GM12878 (cell line): ENCODE measurements at regions not wholly inside any gene's neighbourhood (a gene's known extent, or its start where the extent isn't known, plus 50 kb on each side); places are given as distances from the start of the nearest gene placed in this dataset.

Experiments used
- ATAC-seq: fragments of 200-7000 bp; cut with Tn5 transposase; 3 replicates; pipeline ENCODE4 v1.9.1; 2020; ENCODE audit warnings: mild to moderate bottlenecking, moderate library complexity
- BruUV-seq: library from RNA; stranded (reverse); fragments of 400-500 nt; replicated peaks from 2 replicates; lab custom pipeline; 2021; lab: Mats Ljungman, UMichigan
- CTCF ChIA-PET: fragments of 300-600 bp; sonication (Branson Sonifier 250); formaldehyde crosslinking; extraction: SDS; loops from one replicate; lab custom pipeline; 2021; ENCODE audit warnings: inconsistent platforms; lab: Yijun Ruan, JAX
- POLR2A ChIA-PET: fragments of 350-600 bp; formaldehyde crosslinking; extraction: SDS; loops from one replicate; lab custom pipeline; 2021; ENCODE audit warnings: inconsistent platforms; lab: Charles Lee
- RAD21 ChIA-PET: fragments of 300-600 bp; sonication (Branson Sonifier 250); formaldehyde crosslinking; loops from one replicate; lab custom pipeline; 2023; ENCODE audit warnings: antibody characterized with exemption; ENCODE audit not compliant: unreplicated experiment; lab: Charles Lee
- SMC1A ChIA-PET: fragments of 300-600 bp; sonication (Branson Sonifier 250); formaldehyde crosslinking; loops from one replicate; lab custom pipeline; 2023; ENCODE audit not compliant: unreplicated experiment, uncharacterized antibody; lab: Charles Lee
- DNase-seq: peaks from one replicate; pipeline ENCODE4 v3.0.0-alpha.2; 2011; ENCODE audit warnings: low read depth, low spot score
- FAIRE-seq: peaks from 3 replicates; lab custom pipeline; 2011; peaks lifted over from hg19 to GRCh38; lab: Jason Lieb, UNC
- H2AFZ ChIP-seq: 2 replicates; pipeline ENCODE4 v1.6.0; 2011; ENCODE audit warnings: low read depth, low read length, control low read depth; ENCODE audit not compliant: control insufficient read depth
- H3K27ac ChIP-seq: 2 replicates; pipeline ENCODE4 v1.5.1; 2011; ENCODE audit warnings: control low read depth; ENCODE audit not compliant: control insufficient read depth, insufficient read depth
- H3K27me3 ChIP-seq, 2 experiments: replicated peaks in 1 of 2; 2 replicates each; pipeline versions ENCODE4 v1.6.0 to v1.6.1; 2011; ENCODE audit warnings: low read length in 1 of 2; ENCODE audit not compliant: control insufficient read depth in 2 of 2, insufficient read depth in 2 of 2
- H3K36me3 ChIP-seq, 2 experiments: 2 replicates each; pipeline ENCODE4 v1.5.1; 2011; ENCODE audit warnings: low read length in 1 of 2; ENCODE audit not compliant: control insufficient read depth in 2 of 2, insufficient read depth in 2 of 2
- H3K4me1 ChIP-seq: 2 replicates; pipeline ENCODE4 v1.6.1; 2011; ENCODE audit warnings: mild to moderate bottlenecking, low read length, moderate library complexity, mixed read lengths; ENCODE audit not compliant: control insufficient read depth, insufficient read depth
- H3K4me2 ChIP-seq: 2 replicates; pipeline ENCODE4 v1.6.0; 2011; ENCODE audit warnings: control low read depth; ENCODE audit not compliant: control insufficient read depth, insufficient read depth
- H3K4me3 ChIP-seq: fragments of 200-600 bp; sonication (generic); 2 replicates; pipeline ENCODE4 v1.5.1; 2016
- H3K79me2 ChIP-seq: 2 replicates; pipeline ENCODE4 v1.6.0; 2011; ENCODE audit warnings: low read length; ENCODE audit not compliant: control insufficient read depth, insufficient read depth
- H3K9ac ChIP-seq: 2 replicates; pipeline ENCODE4 v1.8.0; 2011; ENCODE audit warnings: low read length, control low read depth, mixed read lengths; ENCODE audit not compliant: control insufficient read depth, insufficient read depth
- H3K9me3 ChIP-seq: replicated peaks from 3 replicates; pipeline ENCODE4 v1.5.1; 2011; ENCODE audit warnings: mild to moderate bottlenecking, low read length; ENCODE audit not compliant: control insufficient read depth, insufficient read depth
- H4K20me1 ChIP-seq: 2 replicates; pipeline ENCODE4 v1.6.0; 2011; ENCODE audit not compliant: control insufficient read depth, insufficient read depth
- WGBS: methylation state at CpG from one replicate; pipeline ENCODE4 v1.1.6; 2016; ENCODE audit warnings: low lambda C conversion rate; ENCODE audit not compliant: insufficient replicate concordance, insufficient coverage; ENCODE audit errors: missing lambda C conversion rate; 5-methylcytosine and 5-hydroxymethylcytosine counted together
- in situ Hi-C: fragments of 300-500 bp; cut with MboI; formaldehyde crosslinking; loops from 9 replicates; pipeline ENCODE4 v1.14.3; 2018; ENCODE audit warnings: mixed read lengths
- intact Hi-C: fragments of 100-400 bp; cut with micrococcal nuclease; formaldehyde crosslinking; loops from one replicate; pipeline ENCODE4 v1.14.2; 2022; ENCODE audit not compliant: unreplicated experiment
- TF ChIP-seq, protein P1 (sequence below): IDR thresholded peaks from 2 replicates; pipeline ENCODE4 v1.6.1; 2011; ENCODE audit warnings: borderline replicate concordance, low read depth, mild to moderate bottlenecking, moderate library complexity, low read length; ENCODE audit not compliant: insufficient read depth, poor library complexity, severe bottlenecking
- TF ChIP-seq, protein P2 (sequence below): IDR thresholded peaks from 2 replicates; pipeline ENCODE4 v1.6.1; 2012; ENCODE audit warnings: improper control_type of control experiment, low read depth, low read length; ENCODE audit not compliant: insufficient replicate concordance

DNA sequence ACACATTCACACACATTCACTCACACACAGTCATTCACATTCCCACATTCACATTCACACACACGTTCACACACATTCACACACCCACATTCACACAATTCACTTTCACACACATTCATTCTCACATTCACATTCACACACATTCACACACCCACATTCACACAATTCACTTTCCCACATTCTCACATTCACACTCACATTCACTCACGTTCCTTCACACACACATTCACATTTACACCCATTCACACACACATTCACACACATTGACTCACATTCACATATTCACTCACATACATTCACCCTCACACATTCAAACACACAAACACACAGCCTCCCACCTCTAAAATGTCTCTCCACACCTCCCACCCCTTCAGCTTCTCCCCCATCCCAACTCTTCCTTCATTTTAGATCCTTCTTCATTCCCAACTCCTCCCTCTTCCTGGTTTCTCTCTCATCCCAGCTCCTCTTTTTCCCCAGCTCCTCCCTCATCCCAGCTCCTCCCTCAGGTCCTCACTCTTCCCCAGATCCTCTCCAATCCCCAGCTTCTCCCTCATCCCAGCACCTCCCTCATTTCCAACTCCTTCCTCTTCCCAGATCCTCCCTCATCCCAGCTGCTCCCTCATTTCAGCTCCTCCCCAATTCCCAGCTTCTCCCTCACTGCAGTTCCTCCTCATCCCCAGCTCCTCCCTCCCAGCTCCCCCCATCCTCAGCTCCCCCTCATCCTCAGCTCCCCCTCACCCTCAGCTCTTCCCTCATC is 111.0 kb downstream of the FAM53A start:
- Histone ChIP-seq H3K27me3 (no peaks in the 10 kb centered on the region), H3K4me1 (no peaks in the 10 kb centered on the region), H3K36me3 (no peaks in the 10 kb centered on the region), H3K27ac (no peak overlapping the region), H4K20me1 (no peaks in the 10 kb centered on the region), H3K4me3 (no peak overlapping the region), H2AFZ (no peak overlapping the region), H3K9ac (no peak overlapping the region), H3K4me2 (no peak overlapping the region), H3K79me2 (no peaks in the 10 kb centered on the region), H3K9me3 (no peaks in the 10 kb centered on the region)
- BruUV-seq, result no TSS peak
- SMC1A ChIA-PET, result no interaction called here
- POLR2A ChIA-PET, result no interaction called here
- intact Hi-C loops (no loop called here), in situ Hi-C loops (no loop called here)
- no peak for FAIRE-seq
- RAD21 ChIA-PET, result no interaction called here
- TF ChIP-seq, protein P1, sequence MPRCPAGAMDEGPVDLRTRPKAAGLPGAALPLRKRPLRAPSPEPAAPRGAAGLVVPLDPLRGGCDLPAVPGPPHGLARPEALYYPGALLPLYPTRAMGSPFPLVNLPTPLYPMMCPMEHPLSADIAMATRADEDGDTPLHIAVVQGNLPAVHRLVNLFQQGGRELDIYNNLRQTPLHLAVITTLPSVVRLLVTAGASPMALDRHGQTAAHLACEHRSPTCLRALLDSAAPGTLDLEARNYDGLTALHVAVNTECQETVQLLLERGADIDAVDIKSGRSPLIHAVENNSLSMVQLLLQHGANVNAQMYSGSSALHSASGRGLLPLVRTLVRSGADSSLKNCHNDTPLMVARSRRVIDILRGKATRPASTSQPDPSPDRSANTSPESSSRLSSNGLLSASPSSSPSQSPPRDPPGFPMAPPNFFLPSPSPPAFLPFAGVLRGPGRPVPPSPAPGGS, result peak; percentile 89
- TF ChIP-seq, protein P2, sequence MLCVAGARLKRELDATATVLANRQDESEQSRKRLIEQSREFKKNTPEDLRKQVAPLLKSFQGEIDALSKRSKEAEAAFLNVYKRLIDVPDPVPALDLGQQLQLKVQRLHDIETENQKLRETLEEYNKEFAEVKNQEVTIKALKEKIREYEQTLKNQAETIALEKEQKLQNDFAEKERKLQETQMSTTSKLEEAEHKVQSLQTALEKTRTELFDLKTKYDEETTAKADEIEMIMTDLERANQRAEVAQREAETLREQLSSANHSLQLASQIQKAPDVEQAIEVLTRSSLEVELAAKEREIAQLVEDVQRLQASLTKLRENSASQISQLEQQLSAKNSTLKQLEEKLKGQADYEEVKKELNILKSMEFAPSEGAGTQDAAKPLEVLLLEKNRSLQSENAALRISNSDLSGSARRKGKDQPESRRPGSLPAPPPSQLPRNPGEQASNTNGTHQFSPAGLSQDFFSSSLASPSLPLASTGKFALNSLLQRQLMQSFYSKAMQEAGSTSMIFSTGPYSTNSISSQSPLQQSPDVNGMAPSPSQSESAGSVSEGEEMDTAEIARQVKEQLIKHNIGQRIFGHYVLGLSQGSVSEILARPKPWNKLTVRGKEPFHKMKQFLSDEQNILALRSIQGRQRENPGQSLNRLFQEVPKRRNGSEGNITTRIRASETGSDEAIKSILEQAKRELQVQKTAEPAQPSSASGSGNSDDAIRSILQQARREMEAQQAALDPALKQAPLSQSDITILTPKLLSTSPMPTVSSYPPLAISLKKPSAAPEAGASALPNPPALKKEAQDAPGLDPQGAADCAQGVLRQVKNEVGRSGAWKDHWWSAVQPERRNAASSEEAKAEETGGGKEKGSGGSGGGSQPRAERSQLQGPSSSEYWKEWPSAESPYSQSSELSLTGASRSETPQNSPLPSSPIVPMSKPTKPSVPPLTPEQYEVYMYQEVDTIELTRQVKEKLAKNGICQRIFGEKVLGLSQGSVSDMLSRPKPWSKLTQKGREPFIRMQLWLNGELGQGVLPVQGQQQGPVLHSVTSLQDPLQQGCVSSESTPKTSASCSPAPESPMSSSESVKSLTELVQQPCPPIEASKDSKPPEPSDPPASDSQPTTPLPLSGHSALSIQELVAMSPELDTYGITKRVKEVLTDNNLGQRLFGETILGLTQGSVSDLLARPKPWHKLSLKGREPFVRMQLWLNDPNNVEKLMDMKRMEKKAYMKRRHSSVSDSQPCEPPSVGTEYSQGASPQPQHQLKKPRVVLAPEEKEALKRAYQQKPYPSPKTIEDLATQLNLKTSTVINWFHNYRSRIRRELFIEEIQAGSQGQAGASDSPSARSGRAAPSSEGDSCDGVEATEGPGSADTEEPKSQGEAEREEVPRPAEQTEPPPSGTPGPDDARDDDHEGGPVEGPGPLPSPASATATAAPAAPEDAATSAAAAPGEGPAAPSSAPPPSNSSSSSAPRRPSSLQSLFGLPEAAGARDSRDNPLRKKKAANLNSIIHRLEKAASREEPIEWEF, result no peak
- CTCF ChIA-PET, result interaction anchor here (0.9 kb wide), 1 partner anchor 1326 kb away, joined by 4 read pairs; no protein-coding TSS in a partner anchor
- no peak for DNase-seq
- ATAC-seq, result no peak
- 17% methylated on average over 2 of the region's 2 CpGs for WGBS
